Astrocyte (in vitro differentiated cells and primary cell): ENCODE measurements at regions not wholly inside any gene's neighbourhood (a gene's known extent, or its start where the extent isn't known, plus 50 kb on each side); places are given as distances from the start of the nearest gene placed in this dataset.

Experiments used
- EZH2 ChIP-seq: IDR thresholded peaks from 2 replicates; pipeline ENCODE4 v1.6.1; 2012; ENCODE audit warnings: mild to moderate bottlenecking, low read length, inconsistent platforms; ENCODE audit not compliant: insufficient read depth
- TF ChIP-seq, protein P1 (sequence below): IDR thresholded peaks from 2 replicates; pipeline ENCODE4 v1.5.1; 2011; ENCODE audit warnings: low read depth, mild to moderate bottlenecking, inconsistent platforms, low read length, moderate library complexity; ENCODE audit not compliant: insufficient read depth

DNA sequence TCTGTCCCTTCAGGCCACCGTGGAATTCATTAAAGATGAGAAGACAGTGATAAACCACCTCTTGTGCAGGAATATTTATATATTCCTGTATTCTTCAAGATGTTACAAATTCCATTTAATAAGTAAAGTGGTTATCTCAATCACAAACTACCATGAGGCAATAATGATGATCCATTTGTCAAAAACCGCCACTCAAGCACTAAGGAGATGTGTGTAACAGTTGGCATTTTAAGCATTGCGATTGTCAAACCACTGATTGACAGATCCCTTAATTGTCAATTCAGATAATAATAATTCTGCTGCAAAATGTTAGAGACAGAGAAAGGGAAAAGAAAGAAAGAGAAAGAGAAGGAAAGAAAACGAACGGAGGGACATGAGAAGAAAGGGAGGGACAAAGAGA is 476.1 kb upstream of the RBFOX1 start:
- TF ChIP-seq, protein P1, sequence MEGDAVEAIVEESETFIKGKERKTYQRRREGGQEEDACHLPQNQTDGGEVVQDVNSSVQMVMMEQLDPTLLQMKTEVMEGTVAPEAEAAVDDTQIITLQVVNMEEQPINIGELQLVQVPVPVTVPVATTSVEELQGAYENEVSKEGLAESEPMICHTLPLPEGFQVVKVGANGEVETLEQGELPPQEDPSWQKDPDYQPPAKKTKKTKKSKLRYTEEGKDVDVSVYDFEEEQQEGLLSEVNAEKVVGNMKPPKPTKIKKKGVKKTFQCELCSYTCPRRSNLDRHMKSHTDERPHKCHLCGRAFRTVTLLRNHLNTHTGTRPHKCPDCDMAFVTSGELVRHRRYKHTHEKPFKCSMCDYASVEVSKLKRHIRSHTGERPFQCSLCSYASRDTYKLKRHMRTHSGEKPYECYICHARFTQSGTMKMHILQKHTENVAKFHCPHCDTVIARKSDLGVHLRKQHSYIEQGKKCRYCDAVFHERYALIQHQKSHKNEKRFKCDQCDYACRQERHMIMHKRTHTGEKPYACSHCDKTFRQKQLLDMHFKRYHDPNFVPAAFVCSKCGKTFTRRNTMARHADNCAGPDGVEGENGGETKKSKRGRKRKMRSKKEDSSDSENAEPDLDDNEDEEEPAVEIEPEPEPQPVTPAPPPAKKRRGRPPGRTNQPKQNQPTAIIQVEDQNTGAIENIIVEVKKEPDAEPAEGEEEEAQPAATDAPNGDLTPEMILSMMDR = no peak
- TF ChIP-seq EZH2 = no peak
